ENCODE measurements at regions not wholly inside any gene's neighbourhood (a gene's known extent, or its start where the extent isn't known, plus 50 kb on each side); places are given as distances from the start of the nearest gene placed in this dataset.
"Not testable (repeated sequence)": the region's sequence is repeated elsewhere in the genome, so short reads cannot be mapped to it uniquely, and the experiment has no call there.

DNA sequence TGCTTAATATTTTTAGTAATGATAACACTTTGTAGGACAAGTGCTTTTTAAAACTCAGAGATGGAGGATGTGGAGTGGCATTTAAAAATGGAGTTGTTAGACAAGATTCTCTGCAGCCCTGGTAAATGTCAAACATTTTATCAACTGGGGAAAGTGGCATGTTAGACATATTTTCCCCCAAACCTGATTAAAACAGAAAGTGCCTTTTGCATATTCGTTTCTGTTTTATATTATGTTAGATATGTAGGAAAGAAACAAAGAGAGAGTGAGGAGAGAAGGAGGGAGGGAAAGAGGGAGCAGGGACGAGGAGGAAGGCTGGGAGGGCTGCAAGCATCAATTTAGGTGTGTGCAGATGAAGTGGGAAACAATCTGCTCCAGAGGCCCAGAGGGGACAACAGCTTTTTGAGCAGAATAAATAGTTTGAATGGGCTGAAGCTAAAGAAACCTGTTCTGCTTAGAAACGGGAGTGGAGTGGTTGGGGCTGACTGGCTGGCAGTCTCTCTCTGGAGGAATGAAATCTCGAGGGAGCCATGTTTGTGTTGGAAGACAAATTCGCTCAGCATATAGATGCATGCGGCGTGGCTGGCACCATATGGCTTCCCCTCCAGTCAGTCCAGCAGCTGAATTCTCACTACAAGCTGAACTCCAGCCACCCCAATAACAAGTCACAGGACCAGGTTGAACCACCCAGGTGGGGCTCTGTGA is 502.2 kb downstream of the AJAP1 start:
- no peak for DNase-seq

DNA sequence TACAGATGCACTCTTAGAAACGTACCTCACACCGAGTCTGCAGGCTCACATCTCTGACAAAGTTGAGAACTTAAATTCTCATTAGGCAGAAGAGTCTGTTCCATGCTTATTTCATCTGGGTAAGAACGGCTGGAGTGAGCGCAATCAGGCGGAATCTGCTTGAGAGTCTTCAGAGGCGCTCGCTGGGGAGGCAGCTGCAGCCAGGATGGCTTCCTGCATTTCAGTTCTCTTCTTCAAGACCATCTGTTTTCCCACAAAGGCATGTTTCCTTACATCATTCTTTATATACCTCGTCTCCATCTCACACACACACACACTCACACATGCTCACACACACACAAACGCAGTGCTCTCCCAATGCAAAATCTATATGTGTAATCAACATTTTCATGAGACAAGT is 497.1 kb downstream of the AJAP1 start:
- no peak for DNase-seq

DNA sequence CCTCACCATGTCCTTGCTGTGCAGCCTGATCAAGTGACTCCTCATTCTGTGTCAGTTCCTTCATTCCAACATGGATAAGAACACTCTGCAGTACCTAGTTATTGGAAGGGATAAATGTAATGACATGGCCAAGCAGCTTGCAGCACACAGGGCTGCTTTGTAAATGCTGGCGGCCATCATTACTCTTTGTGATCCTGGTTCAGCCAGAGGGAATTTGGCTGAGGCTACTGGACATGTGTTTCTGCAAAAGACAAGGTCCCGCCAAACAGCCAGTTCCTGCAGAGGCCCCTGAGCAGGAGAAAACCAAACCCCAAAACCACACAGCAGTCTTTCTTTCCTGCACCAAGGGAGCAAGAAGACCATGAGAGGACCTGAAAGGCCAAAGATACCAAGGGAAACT is 495.8 kb downstream of the AJAP1 start:
- no peak for DNase-seq

DNA sequence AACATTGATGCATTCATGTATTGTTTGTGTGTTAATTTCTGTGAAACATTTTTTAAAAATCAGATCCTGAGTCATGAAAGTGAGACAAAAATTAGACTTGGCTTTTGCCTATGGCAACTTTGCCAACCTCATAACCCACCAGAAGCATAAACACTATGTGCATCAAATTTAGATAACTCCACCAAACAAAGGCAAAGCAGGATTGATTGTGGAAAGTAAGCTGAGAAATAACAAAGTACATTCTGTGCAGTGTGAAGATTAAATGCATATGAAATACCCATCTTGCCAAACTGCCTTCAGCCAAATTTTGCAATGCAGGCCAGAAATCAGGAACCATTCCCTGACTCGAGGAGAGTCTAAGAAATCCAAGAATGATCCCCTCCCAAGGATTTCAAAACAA is 493.4 kb downstream of the AJAP1 start:
- DNase-seq: no peak

DNA sequence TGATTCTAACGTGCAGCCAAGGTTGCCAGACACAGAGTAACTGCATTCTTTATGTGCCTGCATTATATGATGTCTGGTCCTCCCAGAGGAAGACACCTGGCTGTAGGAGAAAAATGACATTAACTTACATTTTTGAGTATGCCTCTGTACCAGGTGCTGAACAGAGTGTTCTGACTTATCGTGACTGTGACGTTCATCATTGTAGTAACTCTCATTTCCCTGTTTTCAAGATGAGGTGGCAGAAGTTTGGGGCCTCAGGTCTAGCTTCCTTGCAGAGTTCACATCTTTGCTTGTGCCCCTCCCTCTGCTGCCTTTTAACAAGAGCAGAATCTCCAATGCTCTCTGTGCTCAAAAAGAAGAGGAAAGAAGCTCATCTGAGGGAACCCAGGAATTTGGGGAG is 488.0 kb downstream of the AJAP1 start:
- no peak for DNase-seq

DNA sequence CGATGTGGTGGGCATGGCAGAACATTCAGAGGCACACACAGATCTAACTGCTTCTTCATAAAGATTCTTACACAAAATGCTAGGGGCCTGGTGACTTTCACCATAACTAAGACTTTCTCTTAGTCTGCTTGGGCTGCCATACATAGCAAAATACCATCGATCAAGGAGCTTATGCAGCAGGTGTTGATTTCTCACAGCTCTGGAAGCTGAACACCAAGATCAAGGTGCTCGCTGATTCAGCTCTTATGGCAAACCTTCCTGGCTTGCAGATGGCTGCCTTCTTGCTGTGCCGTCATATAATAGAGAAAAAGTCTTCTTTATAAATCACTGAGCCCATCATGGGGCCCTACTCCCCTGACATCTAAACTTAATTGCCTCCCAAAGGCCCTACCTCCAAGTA is 487.3 kb downstream of the AJAP1 start:
- no peak for DNase-seq

DNA sequence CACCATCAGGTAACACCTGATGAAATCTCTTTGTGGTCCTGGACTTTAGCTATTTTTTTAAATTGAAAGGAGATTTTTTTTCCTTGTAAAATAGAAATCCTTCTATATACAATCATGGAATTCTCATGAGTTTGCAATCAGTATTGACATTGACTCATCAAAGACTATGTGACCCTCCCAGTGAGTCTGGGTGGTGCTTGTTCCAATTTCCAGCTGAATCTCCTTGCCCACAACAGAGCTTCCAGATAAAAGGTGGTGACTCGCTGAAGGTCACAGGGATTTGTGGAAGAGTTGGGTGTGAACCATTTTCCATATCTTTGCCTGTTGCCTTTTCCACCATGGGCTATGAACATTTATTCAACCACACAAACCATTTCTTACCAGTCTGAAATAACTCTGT is 486.6 kb downstream of the AJAP1 start:
- no peak for DNase-seq

DNA sequence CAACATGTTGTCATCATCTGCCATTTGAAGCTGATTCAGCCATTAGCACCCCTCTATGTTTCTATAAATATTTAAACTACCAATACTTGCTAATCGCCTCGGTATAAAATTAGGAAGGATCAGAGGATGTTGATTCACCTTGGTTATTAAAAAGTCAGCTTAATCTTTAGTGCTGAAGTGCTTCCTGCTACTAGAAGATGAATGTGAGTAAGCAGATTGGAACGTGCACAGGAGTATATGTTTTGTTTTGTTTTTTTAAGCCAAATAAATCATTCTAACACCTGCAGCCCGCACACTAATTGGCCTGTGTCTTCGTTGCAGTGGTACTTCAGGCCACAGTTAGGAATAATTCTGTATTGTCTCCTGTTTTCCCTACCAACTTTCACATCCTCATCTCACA is 485.7 kb downstream of the AJAP1 start:
- DNase-seq: peak; percentile 6

DNA sequence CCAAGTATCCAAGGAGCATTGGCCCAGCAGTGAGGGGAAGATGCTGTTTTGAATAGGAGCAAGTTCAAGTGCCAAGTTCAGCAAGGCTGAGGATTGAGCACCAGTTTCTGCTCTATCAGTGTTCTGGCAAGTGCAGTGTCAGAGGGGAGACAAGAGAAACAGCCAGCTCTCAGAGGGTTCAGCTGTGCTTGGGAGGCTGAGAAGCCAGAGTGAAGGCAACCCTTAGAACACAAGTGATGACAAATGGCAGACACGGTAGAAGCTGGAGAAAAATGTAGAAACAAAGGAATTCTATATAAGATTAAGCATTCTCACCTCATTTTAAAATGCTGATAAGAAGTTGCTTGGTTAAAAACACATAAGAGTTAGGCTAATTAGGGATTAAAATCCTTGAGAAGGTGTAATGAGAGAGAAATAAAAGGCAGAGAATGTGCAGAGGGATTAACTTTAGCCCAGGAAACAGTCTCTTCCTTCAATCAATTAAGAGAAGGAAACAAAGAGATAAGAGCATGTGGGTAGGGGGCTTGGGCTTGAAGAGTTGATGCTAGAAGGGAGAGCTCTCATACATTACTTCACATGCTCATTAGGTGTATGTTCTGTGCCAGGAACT is 475.4 kb downstream of the AJAP1 start:
- DNase-seq: no peak

DNA sequence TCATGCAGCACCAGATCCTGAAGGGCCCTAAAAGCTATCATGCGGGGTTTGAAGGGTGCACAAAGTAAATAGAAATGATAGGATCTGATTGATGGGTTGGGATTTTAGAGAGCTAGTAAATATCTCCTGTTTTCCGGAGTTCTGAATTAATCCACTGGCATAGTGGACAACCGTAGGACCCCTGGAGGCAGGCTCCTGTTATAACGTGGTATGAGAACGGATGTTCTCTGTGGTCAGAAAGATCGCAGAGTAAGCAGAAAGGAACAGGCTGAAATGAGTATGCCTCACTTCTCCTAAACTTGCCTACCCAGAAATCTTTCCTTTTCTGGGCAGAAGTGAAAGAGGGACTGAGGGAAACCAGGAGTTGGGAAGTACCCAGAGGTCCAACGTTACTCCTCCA is 470.8 kb downstream of the AJAP1 start:
- DNase-seq: no peak

DNA sequence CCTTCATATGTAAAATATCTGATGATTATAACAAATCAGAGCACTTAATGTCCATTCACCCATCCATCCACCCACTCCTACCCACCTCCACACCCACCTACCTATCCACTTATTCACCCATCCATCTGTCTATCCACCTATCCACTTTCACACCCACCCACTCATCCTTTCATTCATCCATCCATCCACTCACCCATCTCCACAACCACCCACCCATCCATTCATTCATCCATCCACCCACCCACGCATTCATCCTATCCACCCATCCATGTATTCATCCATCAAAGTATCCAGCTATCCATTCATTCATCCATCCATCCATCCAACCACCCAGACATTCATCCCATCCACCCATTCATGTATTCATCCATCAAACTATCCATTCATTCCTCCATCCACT is 466.1 kb downstream of the AJAP1 start:
- DNase-seq: no peak

DNA sequence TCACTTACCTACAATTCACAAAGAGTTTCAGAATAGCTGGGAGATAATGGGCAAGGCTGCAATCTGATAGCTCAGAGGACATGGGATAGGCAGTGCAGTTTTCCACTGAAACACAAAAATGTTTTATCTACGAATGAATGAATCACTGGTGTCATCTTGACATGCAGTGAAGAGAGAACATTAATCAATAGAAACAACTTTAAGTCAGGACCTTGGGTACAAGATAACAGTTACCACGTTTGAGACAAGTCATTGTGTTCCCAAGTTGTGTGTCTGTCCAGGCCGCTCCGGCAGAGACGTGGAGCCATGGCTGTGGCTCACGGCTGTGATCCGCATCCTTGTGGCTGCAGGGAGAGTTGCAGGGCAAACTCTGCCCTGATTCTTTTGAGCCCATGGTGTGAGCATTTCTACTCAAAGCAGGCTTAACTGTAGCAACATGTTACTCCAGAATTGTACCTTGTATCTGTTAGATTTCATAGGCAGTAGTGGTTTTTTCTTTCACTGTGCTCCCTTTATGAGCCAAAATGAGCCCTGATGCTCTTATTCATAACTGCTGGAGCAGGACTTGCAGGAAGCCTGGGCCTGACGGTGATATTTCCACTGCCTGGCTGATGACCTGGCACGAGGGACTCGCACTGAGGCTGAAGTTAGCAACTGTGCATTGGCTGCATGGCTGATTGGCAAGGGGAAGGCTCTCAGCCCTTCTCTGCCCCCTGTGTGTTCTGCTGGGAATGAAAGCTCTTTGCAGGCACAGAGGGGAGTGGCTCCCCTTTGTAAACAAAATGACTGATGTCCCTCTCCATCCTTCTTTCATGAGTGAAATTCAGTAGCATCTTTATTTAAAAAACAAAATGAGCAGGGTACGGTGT is 465.2 kb downstream of the AJAP1 start:
- DNase-seq: peak; percentile 19

DNA sequence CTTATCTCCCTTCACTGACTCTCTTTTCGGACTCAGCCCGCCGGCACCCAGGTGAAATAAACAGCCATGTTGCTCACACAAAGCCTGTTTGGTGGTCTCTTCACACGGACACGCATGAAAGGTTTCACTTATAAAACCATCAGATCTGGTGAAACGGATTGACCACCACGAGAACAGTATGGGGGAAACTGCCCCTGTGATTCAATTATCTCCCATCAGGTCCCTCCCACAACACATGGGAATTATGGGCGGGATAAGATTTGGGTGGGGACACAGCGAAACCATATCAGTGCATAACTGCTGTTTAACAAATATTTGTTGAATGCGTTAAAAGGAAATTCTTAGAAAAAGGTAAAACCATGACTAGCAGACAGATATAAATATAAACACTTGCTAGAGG is 464.4 kb downstream of the AJAP1 start:
- DNase-seq: not testable (repeated sequence)

DNA sequence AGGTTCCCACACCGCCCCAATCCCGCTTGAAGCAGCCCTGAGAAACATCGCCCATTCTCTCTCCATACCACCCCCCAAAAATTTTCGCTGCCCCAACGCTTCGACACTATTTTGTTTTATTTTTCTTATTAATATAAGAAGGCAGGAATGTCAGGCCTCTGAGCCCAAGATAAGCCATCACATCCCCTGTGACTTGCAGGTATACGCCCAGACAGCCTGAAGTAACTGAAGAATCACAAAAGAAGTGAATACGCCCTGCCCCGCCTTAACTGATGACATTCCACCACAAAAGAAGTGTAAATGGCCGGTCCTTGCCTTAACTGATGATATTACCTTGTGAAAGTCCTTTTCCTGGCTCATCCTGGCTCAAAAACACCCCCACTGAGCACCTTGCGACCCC is 463.9 kb downstream of the AJAP1 start:
- DNase-seq: not testable (repeated sequence)

DNA sequence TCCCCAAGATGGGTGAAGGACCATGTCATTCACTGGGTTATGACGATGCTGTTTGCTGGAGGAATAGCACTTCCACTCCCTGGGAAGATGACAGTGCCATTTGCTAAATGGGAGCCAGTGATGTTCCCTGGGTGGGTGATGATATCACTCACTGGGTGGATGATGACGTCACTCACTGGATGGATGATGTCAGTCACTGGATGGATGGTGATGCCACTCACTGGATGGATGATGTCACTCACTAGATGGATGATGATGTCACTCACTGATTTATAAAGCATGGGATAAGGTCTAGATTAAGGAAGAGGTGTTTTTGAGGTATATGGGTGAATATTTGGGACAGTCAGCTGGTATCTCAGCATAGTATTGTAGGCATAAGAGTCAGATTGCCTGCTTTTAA is 457.2 kb downstream of the AJAP1 start:
- no peak for DNase-seq

DNA sequence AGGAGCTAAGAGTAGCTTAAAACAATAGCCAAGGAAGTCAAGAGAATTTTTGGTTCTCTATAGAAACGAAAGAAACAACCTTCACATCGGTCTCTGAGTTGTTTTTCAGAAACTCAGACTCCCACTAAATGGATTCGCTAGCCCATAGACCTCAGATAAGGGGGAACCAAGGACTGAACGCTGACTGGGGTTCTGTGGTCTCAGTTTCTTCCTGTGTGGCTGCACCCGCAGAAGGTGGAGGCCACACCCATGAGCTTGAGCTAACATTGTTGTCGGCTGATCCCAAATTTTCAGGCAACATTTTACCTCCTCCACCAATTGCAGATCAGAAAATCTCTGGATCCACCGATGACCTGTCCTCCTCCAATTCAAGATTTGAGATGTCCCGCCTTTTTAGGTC is 456.1 kb downstream of the AJAP1 start:
- DNase-seq: no peak

DNA sequence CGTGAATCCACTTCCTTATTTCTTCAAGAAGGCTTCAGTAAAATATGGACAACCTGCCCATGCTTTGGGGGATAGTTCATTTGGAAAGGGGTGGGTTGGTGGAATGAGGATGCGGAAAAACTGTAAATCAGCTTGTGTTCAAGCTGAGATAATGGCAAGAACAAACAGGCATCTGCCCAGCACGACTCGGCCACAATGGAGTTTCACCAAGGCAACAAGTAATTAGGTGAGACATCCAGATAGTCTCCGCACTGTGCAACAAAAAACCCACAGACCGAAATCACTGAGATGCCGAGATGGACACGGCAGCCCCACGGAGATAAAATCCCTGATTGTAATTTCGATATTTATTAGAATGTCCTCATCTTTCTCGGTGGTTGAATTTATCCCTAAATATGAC is 455.2 kb downstream of the AJAP1 start:
- DNase-seq: no peak

DNA sequence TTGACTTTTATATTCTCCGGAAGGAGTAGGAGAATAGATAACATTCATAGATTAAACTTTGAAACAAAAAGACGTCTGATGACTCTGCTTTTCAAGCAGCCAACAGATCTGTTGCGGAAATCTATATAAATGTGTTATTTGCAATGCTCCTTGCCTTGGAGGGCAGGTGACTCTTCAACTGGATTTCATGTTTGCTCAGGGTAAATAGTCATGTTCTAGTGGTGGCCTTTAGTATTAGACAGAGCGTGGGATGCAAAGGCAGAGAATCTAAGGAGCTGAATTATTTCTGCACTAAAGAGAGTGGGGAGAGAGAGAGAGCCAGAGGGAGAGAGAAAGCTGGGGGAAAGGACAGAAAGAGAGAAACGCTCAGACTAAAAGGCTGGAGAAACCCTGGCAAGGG is 454.3 kb downstream of the AJAP1 start:
- peak; percentile 76 for DNase-seq

DNA sequence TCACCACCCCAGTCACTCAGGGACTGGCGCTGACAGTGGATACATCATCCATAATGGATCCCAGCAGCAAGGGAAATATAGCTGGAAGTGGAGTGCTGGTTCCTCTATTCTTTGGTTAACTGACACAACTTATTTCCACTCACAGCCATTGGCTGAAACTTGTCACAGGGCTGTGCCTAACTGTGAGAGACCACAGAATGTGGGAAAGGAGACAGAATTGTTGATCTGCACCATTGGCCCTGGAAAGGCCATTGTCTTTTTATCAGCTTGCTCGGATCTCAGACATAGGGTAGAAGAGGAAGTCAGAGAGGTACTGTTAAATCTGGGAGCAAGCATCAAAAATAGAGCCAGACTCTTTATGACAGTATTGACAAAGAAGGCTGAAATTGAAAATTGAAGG is 451.3 kb downstream of the AJAP1 start:
- no peak for DNase-seq

DNA sequence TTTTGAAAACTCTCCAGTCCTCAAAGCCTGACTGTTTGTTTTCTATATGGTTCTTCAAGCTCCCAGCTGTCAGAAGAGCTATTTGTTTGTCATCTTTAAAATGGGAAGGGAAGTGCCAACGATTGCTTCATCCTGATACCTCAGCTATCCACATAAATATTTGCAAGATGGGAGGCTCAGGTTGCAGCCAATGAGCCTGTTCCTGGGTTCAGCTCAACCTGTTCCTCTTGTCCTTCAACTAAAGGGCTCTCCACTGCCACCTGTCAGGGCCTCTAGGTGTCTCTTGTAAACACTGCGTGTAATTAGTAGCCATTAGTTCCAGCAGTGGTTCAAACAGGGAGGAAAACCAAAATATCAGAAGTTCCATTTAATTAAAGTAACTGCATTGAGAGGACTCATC is 445.1 kb downstream of the AJAP1 start:
- peak; percentile 95 for DNase-seq

DNA sequence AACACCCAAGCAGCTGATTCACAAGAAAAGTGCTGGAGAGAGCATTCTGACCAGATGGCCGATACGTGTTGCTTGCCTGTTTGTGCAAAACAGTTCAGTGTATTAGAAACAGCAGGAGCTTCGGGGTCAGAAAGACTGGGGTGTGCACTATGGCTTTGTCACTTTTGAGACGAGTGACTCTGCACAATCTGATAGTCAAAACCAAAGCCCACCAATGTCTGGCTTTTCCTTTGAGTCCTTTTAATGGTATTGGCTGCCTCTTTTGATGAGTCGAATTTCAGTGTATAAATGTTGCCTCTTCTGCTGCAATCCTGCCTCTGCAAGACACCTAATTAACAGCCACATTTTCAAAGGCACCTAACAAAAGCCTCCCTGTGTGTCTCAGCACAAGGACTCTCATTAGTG is 444.6 kb downstream of the AJAP1 start:
- DNase-seq: peak; percentile 60

DNA sequence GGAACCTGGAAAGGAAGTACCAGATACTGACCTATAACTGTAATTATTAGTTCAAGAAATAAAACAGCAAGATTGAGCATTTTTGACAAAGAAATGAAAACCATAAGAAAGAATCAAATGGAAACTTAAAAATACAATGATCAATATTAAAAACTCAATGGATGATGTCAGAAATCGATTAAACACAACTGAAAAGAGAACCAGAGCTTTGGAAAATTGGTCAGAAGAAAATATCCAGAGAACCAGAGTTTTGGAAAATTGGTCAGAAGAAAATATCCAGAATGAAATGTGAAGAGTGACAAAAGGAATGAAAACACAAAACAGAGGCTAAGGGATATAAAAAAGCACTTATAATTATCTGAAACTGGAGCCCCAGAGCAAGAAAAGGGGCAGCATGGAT is 438.6 kb downstream of the AJAP1 start:
- no peak for DNase-seq

DNA sequence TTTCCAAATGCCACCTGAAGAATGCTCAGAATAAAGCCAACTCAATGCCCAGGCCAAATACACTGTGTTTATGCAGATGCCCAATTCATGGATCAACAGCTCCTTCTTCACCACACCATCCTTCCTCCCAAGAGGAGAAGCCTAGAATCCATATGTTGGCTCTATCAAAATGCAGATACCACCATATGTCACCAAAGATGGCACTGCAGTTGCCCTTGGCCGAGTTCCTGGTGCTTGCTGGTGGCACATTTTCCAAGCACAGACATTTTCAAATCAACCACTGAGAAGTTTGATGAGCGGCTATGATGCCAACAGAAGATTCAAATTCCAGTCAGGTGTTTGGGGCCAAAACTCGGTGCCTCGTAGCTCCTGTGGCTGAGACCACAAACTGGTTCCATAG is 430.3 kb downstream of the AJAP1 start:
- no peak for DNase-seq

DNA sequence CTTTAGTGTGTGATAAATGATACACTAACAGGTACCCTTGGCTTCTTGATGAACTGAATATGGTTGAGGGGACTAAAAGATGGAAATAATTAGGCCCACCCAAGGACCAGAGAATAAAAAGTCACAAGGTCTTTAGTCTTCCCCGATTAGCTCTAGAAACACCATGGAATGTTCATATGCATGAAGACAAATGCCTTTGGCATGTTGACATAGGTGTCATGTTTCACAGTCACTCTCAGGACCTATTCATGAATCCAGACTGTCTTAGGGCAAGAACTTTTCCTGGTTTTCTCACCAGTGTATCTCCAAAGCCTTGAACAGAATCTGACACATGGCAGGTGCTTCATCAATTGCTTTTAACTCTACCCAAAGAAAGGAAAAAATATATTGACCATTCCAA is 412.8 kb downstream of the AJAP1 start:
- peak; percentile 41 for DNase-seq
